SK-N-SH treated with all-trans-retinoic acid at 6 μM for 48 hours (cell line): ENCODE measurements at regions not wholly inside any gene's neighbourhood (a gene's known extent, or its start where the extent isn't known, plus 50 kb on each side); places are given as distances from the start of the nearest gene placed in this dataset.

ENCODE experiments used
- ATAC-seq: fragments of 200-7000 bp; cut with Tn5 transposase; 3 replicates; pipeline ENCODE4 v1.9.1; 2020; ENCODE audit warnings: mild to moderate bottlenecking, moderate library complexity
- ARNTL ChIP-seq: fragments of 450-650 bp; formaldehyde crosslinking; IDR thresholded peaks from 2 replicates; pipeline ENCODE4 v1.5.0; 2020; ENCODE audit warnings: low read depth, mild to moderate bottlenecking, moderate library complexity, borderline replicate concordance
- BACH2 ChIP-seq: fragments of 250-450 bp; sonication (Bioruptor Pico); IDR thresholded peaks from 2 replicates; pipeline ENCODE4 v1.9.0; 2021; ENCODE audit warnings: mild to moderate bottlenecking, borderline replicate concordance
- CSDC2 ChIP-seq: fragments of 250-450 bp; sonication (Bioruptor Pico); IDR thresholded peaks from 2 replicates; pipeline ENCODE4 v1.5.0; 2020; ENCODE audit warnings: mild to moderate bottlenecking, moderate library complexity
- ESRRG ChIP-seq: fragments of 250-450 bp; sonication (Bioruptor Pico); IDR thresholded peaks from 2 replicates; pipeline ENCODE4 v1.6.1; 2021; ENCODE audit warnings: mild to moderate bottlenecking
- GLIS3 ChIP-seq: fragments of 250-450 bp; sonication (Bioruptor Pico); IDR thresholded peaks from 2 replicates; pipeline ENCODE4 v1.5.0; 2020; ENCODE audit warnings: mild to moderate bottlenecking, moderate library complexity
- ISL1 ChIP-seq: fragments of 250-450 bp; sonication (Bioruptor Pico); IDR thresholded peaks from 2 replicates; pipeline ENCODE4 v2.1.2; 2022; ENCODE audit warnings: mild to moderate bottlenecking, moderate library complexity
- OSR1 ChIP-seq: fragments of 250-450 bp; sonication (Bioruptor Pico); IDR thresholded peaks from 2 replicates; pipeline ENCODE4 v1.8.0; 2022; ENCODE audit warnings: moderate library complexity, mild to moderate bottlenecking, inconsistent platforms
- PATZ1 ChIP-seq: fragments of 250-450 bp; sonication (Bioruptor Pico); IDR thresholded peaks from 2 replicates; pipeline ENCODE4 v1.8.0; 2020; ENCODE audit warnings: mild to moderate bottlenecking, moderate library complexity, borderline replicate concordance
- POU6F1 ChIP-seq: fragments of 250-450 bp; sonication (Bioruptor Pico); IDR thresholded peaks from 2 replicates; pipeline ENCODE4 v1.8.0; 2021; ENCODE audit warnings: low read depth, mild to moderate bottlenecking, moderate library complexity, borderline replicate concordance
- PPARA ChIP-seq: fragments of 250-450 bp; sonication (Bioruptor Pico); IDR thresholded peaks from 2 replicates; pipeline ENCODE4 v1.5.0; 2020; ENCODE audit warnings: mild to moderate bottlenecking, borderline replicate concordance
- RARB ChIP-seq: fragments of 250-450 bp; sonication (Bioruptor Pico); IDR thresholded peaks from 2 replicates; pipeline ENCODE4 v1.8.0; 2021; ENCODE audit warnings: mild to moderate bottlenecking, moderate library complexity
- SNAI2 ChIP-seq: fragments of 250-450 bp; sonication (Bioruptor Pico); IDR thresholded peaks from 2 replicates; pipeline ENCODE4 v1.5.0; 2020; ENCODE audit warnings: mild to moderate bottlenecking, moderate library complexity
- TCF4 ChIP-seq: fragments of 250-450 bp; sonication (Bioruptor Pico); IDR thresholded peaks from 2 replicates; pipeline ENCODE4 v1.8.0; 2021; ENCODE audit warnings: mild to moderate bottlenecking, moderate library complexity, borderline replicate concordance
- TOX ChIP-seq: fragments of 250-450 bp; sonication (Bioruptor Pico); IDR thresholded peaks from 2 replicates; pipeline ENCODE4 v1.8.0; 2021; ENCODE audit warnings: mild to moderate bottlenecking, moderate library complexity, borderline replicate concordance
- TSHZ2 ChIP-seq: fragments of 250-450 bp; sonication (Bioruptor Pico); IDR thresholded peaks from 2 replicates; pipeline ENCODE4 v1.5.0; 2020; ENCODE audit warnings: mild to moderate bottlenecking, moderate library complexity
- ZC3H10 ChIP-seq: fragments of 250-450 bp; sonication (Bioruptor Pico); IDR thresholded peaks from 2 replicates; pipeline ENCODE4 v1.5.1; 2021; ENCODE audit warnings: mild to moderate bottlenecking, moderate library complexity
- ZFP3 ChIP-seq: fragments of 250-450 bp; sonication (Bioruptor Pico); IDR thresholded peaks from 2 replicates; pipeline ENCODE4 v1.5.0; 2020; ENCODE audit warnings: mild to moderate bottlenecking, moderate library complexity
- ZFP30 ChIP-seq: fragments of 450-650 bp; formaldehyde crosslinking; IDR thresholded peaks from 2 replicates; pipeline ENCODE4 v1.5.0; 2022; ENCODE audit warnings: mild to moderate bottlenecking, moderate library complexity
- ZNF565 ChIP-seq: fragments of 450-650 bp; formaldehyde crosslinking; conservative IDR thresholded peaks from 2 replicates; pipeline ENCODE4 v1.5.0; 2020; ENCODE audit warnings: low read depth, mild to moderate bottlenecking, moderate library complexity
- ZNF70 ChIP-seq: fragments of 450-650 bp; formaldehyde crosslinking; IDR thresholded peaks from 2 replicates; pipeline ENCODE4 v1.5.0; 2020; ENCODE audit warnings: mild to moderate bottlenecking, moderate library complexity
- ZNF8 ChIP-seq: fragments of 450-650 bp; formaldehyde crosslinking; IDR thresholded peaks from 2 replicates; pipeline ENCODE4 v1.5.0; 2020; ENCODE audit warnings: mild to moderate bottlenecking, moderate library complexity

- no peak for ATAC-seq
- TF ChIP-seq ZNF565 = no peak
- TF ChIP-seq GLIS3 = no peak
- TF ChIP-seq ZFP30 (CRISPR knock-in tag) = no peak
- TF ChIP-seq ZFP3 (CRISPR knock-in tag) = no peak
- TF ChIP-seq BACH2 (CRISPR knock-in tag) = no peak
- TF ChIP-seq ZNF8 (CRISPR knock-in tag) = no peak
- no peak for TF ChIP-seq RARB (CRISPR knock-in tag)
- TF ChIP-seq ARNTL (CRISPR knock-in tag) = no peak
These were observed 839.6 kb downstream of the GALC start for GRCh38 chr14:87153391-87153790.

GRCh38 chr14:87152693-87153092 is 840.3 kb downstream of the GALC start:
- no peak for ATAC-seq

GRCh38 chr14:87149583-87150354 is 843.2 kb downstream of the GALC start:
- ATAC-seq = no peak
- no peak for TF ChIP-seq CSDC2 (CRISPR knock-in tag)
- TF ChIP-seq PATZ1 (CRISPR knock-in tag) = no peak

More at GRCh38 chr14:87152693-87153092, 840.3 kb downstream of the GALC start:
- no peak for TF ChIP-seq PATZ1 (CRISPR knock-in tag)

- no peak for TF ChIP-seq TCF4 (CRISPR knock-in tag)
- TF ChIP-seq SNAI2 = no peak
- TF ChIP-seq TOX (CRISPR knock-in tag) = no peak
- no peak for TF ChIP-seq CSDC2 (CRISPR knock-in tag)
- no peak for TF ChIP-seq ZFP3 (CRISPR knock-in tag)
- TF ChIP-seq ZC3H10 = no peak
- TF ChIP-seq OSR1 (CRISPR knock-in tag) = no peak
- no peak for TF ChIP-seq ISL1 (CRISPR knock-in tag)
- no peak for TF ChIP-seq ZNF70 (CRISPR knock-in tag)
- TF ChIP-seq TSHZ2 (CRISPR knock-in tag) = no peak
- TF ChIP-seq ESRRG (CRISPR knock-in tag) = no peak
- TF ChIP-seq ZNF565 = no peak
- TF ChIP-seq POU6F1 (CRISPR knock-in tag) = no peak
- TF ChIP-seq PPARA (CRISPR knock-in tag) = no peak
- no peak for ATAC-seq
These were observed 844.3 kb downstream of the GALC start for GRCh38 chr14:87148655-87149054.
